ENCODE measurements at regions not wholly inside any gene's neighbourhood (a gene's known extent, or its start where the extent isn't known, plus 50 kb on each side); places are given as distances from the start of the nearest gene placed in this dataset.
"Not testable (repeated sequence)": the region's sequence is repeated elsewhere in the genome, so short reads cannot be mapped to it uniquely, and the experiment has no call there.

GRCh38 chr4:121594796-121595526, 101.8 kb downstream of the ANXA5 start:
- H3K36me3 ChIP-seq (ENCODE audit: insufficient read depth, low read length, poor library complexity, severe bottlenecking), result no peaks in the 10 kb centered on the region
- H3K9me3 ChIP-seq (ENCODE audit: low read depth, low read length, poor library complexity, severe bottlenecking), result no peaks in the 10 kb centered on the region
- intact Hi-C loops (cut with micrococcal nuclease; ENCODE audit: unreplicated experiment), result no loop called here
- peak; percentile 15 for DNase-seq (ENCODE audit: low spot score)
- BruUV-seq (replicated peaks), result no TSS peak
- ChIA-PET CTCF (no interaction called here), POLR2A (ENCODE audit: low non-redundant PET) (no interaction called here)
- TF ChIP-seq EZH2 (IDR thresholded peaks at IDR 0.05; ENCODE audit: borderline replicate concordance, low read depth, low read length, poor library complexity, severe bottlenecking) (no peak), CTCF (conservative IDR thresholded peaks at IDR 0.05; ENCODE audit: low read depth, low read length) (no peak)
- H3K27me3 ChIP-seq (replicated peaks; ENCODE audit: insufficient read depth, low read depth, low read length, poor library complexity), result no peaks in the 10 kb centered on the region
- no peak overlapping the region for H3K27ac ChIP-seq (ENCODE audit: low read depth, low read length, poor library complexity, severe bottlenecking)
- H3K4me1 ChIP-seq (ENCODE audit: insufficient read depth, low read length, poor library complexity, severe bottlenecking), result no peaks in the 10 kb centered on the region
- no peak overlapping the region for H3K4me3 ChIP-seq (ENCODE audit: low read depth, low read length, poor library complexity, severe bottlenecking)

DNA sequence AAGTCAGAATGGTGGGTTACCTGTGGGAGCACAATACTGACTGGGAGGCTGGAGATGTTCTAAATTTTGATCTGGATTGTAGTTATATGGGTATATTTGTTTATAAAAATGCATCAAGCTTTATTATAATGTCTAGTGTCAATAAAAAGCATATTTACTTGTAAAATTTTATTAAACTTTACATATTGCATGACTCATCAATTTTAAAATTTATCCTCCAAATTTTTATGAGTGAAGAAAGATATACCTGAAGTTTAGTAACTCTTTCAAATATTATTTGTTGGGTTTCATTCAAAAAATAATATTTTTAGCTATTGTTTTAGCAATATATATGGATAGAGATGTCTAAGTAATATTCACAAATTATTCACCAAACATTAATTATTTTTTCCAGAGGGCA, 103.0 kb downstream of the ANXA5 start:
- ChIA-PET POLR2A (ENCODE audit: low non-redundant PET) (no interaction called here), CTCF (no interaction called here)
- Histone ChIP-seq H3K27ac (ENCODE audit: low read depth, low read length, poor library complexity, severe bottlenecking) (no peak overlapping the region), H3K4me1 (ENCODE audit: insufficient read depth, low read length, poor library complexity, severe bottlenecking) (no peaks in the 10 kb centered on the region), H3K9me3 (ENCODE audit: low read depth, low read length, poor library complexity, severe bottlenecking) (no peaks in the 10 kb centered on the region), H3K27me3 (replicated peaks; ENCODE audit: insufficient read depth, low read depth, low read length, poor library complexity) (no peaks in the 10 kb centered on the region), H3K36me3 (ENCODE audit: insufficient read depth, low read length, poor library complexity, severe bottlenecking) (no peaks in the 10 kb centered on the region), H3K4me3 (ENCODE audit: low read depth, low read length, poor library complexity, severe bottlenecking) (no peak overlapping the region)
- no TSS peak for BruUV-seq (replicated peaks)
- TF ChIP-seq CTCF (conservative IDR thresholded peaks at IDR 0.05; ENCODE audit: low read depth, low read length), result no peak
- no peak for TF ChIP-seq EZH2 (IDR thresholded peaks at IDR 0.05; ENCODE audit: borderline replicate concordance, low read depth, low read length, poor library complexity, severe bottlenecking)
- intact Hi-C loops (cut with micrococcal nuclease; ENCODE audit: unreplicated experiment), result no loop called here
- DNase-seq (ENCODE audit: low spot score), result no peak

DNA sequence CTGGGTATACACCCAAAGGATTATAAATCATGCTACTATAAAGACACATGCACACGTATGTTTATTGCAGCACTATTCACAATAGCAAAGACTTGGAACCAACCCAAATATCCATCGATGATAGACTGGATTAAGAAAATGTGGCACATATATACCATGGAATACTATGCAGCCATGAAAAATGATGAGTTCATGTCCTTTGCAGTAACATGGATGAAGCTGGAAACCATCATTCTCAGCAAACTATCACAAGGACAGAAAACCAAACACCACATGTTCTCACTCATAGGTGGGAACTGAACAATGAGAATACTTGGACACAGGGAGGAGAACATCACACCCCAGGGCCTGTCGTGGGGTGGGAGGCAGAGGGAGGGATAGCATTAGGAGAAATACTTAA, 104.5 kb downstream of the ANXA5 start:
- H3K36me3 ChIP-seq (ENCODE audit: insufficient read depth, low read length, poor library complexity, severe bottlenecking); H3K4me3 ChIP-seq (ENCODE audit: low read depth, low read length, poor library complexity, severe bottlenecking); H3K27ac ChIP-seq (ENCODE audit: low read depth, low read length, poor library complexity, severe bottlenecking); BruUV-seq (replicated peaks); H3K9me3 ChIP-seq (ENCODE audit: low read depth, low read length, poor library complexity, severe bottlenecking); intact Hi-C loops (cut with micrococcal nuclease; ENCODE audit: unreplicated experiment); H3K4me1 ChIP-seq (ENCODE audit: insufficient read depth, low read length, poor library complexity, severe bottlenecking); CTCF ChIA-PET; DNase-seq (ENCODE audit: low spot score); POLR2A ChIA-PET (ENCODE audit: low non-redundant PET); H3K27me3 ChIP-seq (replicated peaks; ENCODE audit: insufficient read depth, low read depth, low read length, poor library complexity): not testable (repeated sequence)

- H3K4me3 ChIP-seq (ENCODE audit: low read depth, low read length, poor library complexity, severe bottlenecking), result no peak overlapping the region
- POLR2A ChIA-PET (ENCODE audit: low non-redundant PET), result no interaction called here
- TF ChIP-seq CTCF (conservative IDR thresholded peaks at IDR 0.05; ENCODE audit: low read depth, low read length), result no peak
- no peak for TF ChIP-seq EZH2 (IDR thresholded peaks at IDR 0.05; ENCODE audit: borderline replicate concordance, low read depth, low read length, poor library complexity, severe bottlenecking)
- no peaks in the 10 kb centered on the region for H3K36me3 ChIP-seq (ENCODE audit: insufficient read depth, low read length, poor library complexity, severe bottlenecking)
- peak overlapping the region; percentile 70 for H3K27ac ChIP-seq (ENCODE audit: low read depth, low read length, poor library complexity, severe bottlenecking)
- BruUV-seq (replicated peaks), result no TSS peak
- peaks cover 33% of the 10 kb centered on the region for H3K4me1 ChIP-seq (ENCODE audit: insufficient read depth, low read length, poor library complexity, severe bottlenecking)
- H3K27me3 ChIP-seq (replicated peaks; ENCODE audit: insufficient read depth, low read depth, low read length, poor library complexity), result no peaks in the 10 kb centered on the region
- DNase-seq (ENCODE audit: low spot score), result peak; percentile 25
- no peaks in the 10 kb centered on the region for H3K9me3 ChIP-seq (ENCODE audit: low read depth, low read length, poor library complexity, severe bottlenecking)
- CTCF ChIA-PET, result no interaction called here
- intact Hi-C loops (cut with micrococcal nuclease; ENCODE audit: unreplicated experiment), result loop anchor here (5.0 kb wide), 1 partner anchor 213 kb away; no protein-coding TSS in a partner anchor
Measured at GRCh38 chr4:121584836-121585235, 111.9 kb downstream of the ANXA5 start.
